CD4-positive, CD25-positive, alpha-beta regulatory T cell (primary cell): ENCODE measurements at regions not wholly inside any gene's neighbourhood (a gene's known extent, or its start where the extent isn't known, plus 50 kb on each side); places are given as distances from the start of the nearest gene placed in this dataset.

Experiments used
- ATAC-seq, 2 donors: fragments of 150-1000 bp; cut with Tn5 transposase; one replicate each; pipeline ENCODE4 v1.10.0; 2021; ENCODE audit warnings: low read depth in 2 of 2, moderate number of reproducible peaks in 2 of 2, moderate library complexity in 1 of 2
- DNase-seq, 3 donors: peaks; one replicate each; pipeline versions ENCODE4 v3.0.0 to v3.0.0-alpha.2; 2012 to 2022; ENCODE audit warnings: mixed read lengths in 1 of 3
- H3K27ac ChIP-seq: one replicate; pipeline ENCODE4 v1.7.0; 2013; ENCODE audit warnings: mild to moderate bottlenecking, low read length; ENCODE audit not compliant: insufficient read depth, poor library complexity, severe bottlenecking
- H3K27me3 ChIP-seq: one replicate; pipeline ENCODE4 v1.7.0; 2013; ENCODE audit warnings: low read length; ENCODE audit not compliant: control insufficient read depth, insufficient read depth
- H3K36me3 ChIP-seq: one replicate; pipeline ENCODE4 v1.7.0; 2013; ENCODE audit warnings: mild to moderate bottlenecking, low read length, moderate library complexity; ENCODE audit not compliant: control insufficient read depth, insufficient read depth
- H3K4me1 ChIP-seq: 2 replicates; pipeline ENCODE4 v1.7.0; 2013; ENCODE audit warnings: mild to moderate bottlenecking, low read length; ENCODE audit not compliant: insufficient read depth, control insufficient read depth, poor library complexity, severe bottlenecking
- H3K4me3 ChIP-seq: one replicate; pipeline ENCODE4 v1.7.0; 2013; ENCODE audit warnings: low read depth, mild to moderate bottlenecking, low read length, moderate library complexity
- H3K9me3 ChIP-seq, 2 experiments: 1 replicate in 1 of 2; 2 replicates in 1 of 2; pipeline ENCODE4 v1.7.0; 2013; ENCODE audit warnings: low read length in 2 of 2, mild to moderate bottlenecking in 1 of 2, moderate library complexity in 1 of 2; ENCODE audit not compliant: control insufficient read depth in 2 of 2
- H3K27ac Mint-ChIP-seq, 3 donors: one replicate each; pipeline ENCODE4 v1.8.0; 2020 to 2022; ENCODE audit warnings: mild to moderate bottlenecking in 3 of 3, mixed read lengths in 3 of 3, moderate library complexity in 2 of 3
- H3K27me3 Mint-ChIP-seq: one replicate; pipeline ENCODE4 v1.8.0; 2022; ENCODE audit warnings: mild to moderate bottlenecking, mixed read lengths
- H3K36me3 Mint-ChIP-seq: one replicate; pipeline ENCODE4 v1.8.0; 2020; ENCODE audit warnings: mixed read lengths
- H3K4me1 Mint-ChIP-seq, 4 donors: one replicate each; pipeline ENCODE4 v1.8.0; 2020 to 2022; ENCODE audit warnings: mixed read lengths in 4 of 4, mild to moderate bottlenecking in 1 of 4
- H3K4me3 Mint-ChIP-seq, 4 donors: one replicate each; pipeline ENCODE4 v1.8.0; 2020 to 2022; ENCODE audit warnings: mild to moderate bottlenecking in 4 of 4, mixed read lengths in 4 of 4, moderate library complexity in 3 of 4
- H3K9me3 Mint-ChIP-seq, 7 donors: one replicate each; pipeline ENCODE4 v1.8.0; 2020 to 2022; ENCODE audit warnings: mixed read lengths in 7 of 7, mild to moderate bottlenecking in 3 of 7, moderate library complexity in 2 of 7

GRCh38 chr5:175113947-175114346, 330.0 kb downstream of the DRD1 start:
- Mint-ChIP-seq H3K27ac (no peak overlapping the region), H3K4me1 (no peaks in the 10 kb centered on the region), H3K36me3 (no peaks in the 10 kb centered on the region), H3K27me3 (peaks cover 3% of the 10 kb centered on the region), H3K9me3 (peaks cover 0 to 10% (median under 1%) of the 10 kb centered on the region in 7 donors), H3K4me3 (no peak overlapping the region)
- ATAC-seq (no peak), DNase-seq (no peak)
- H3K27me3 ChIP-seq = no peaks in the 10 kb centered on the region
- peaks cover 0 to 5% of the 10 kb centered on the region in 2 experiments for H3K9me3 ChIP-seq
- no peak overlapping the region for H3K4me3 ChIP-seq
- no peak overlapping the region for H3K27ac ChIP-seq
- no peaks in the 10 kb centered on the region for H3K36me3 ChIP-seq
- H3K4me1 ChIP-seq = no peaks in the 10 kb centered on the region

- H3K27ac Mint-ChIP-seq = no peak overlapping the region
- Histone ChIP-seq H3K4me1 (no peaks in the 10 kb centered on the region), H3K4me3 (no peak overlapping the region), H3K9me3 (peaks cover 0 to 5% of the 10 kb centered on the region in 2 experiments), H3K27ac (no peak overlapping the region), H3K36me3 (no peaks in the 10 kb centered on the region), H3K27me3 (no peaks in the 10 kb centered on the region)
- no peaks in the 10 kb centered on the region for H3K36me3 Mint-ChIP-seq
- DNase-seq = no peak
- no peak overlapping the region for H3K4me3 Mint-ChIP-seq
- peaks cover 7% of the 10 kb centered on the region for H3K27me3 Mint-ChIP-seq
- ATAC-seq = no peak
- peaks cover 0 to 14% (median 0%) of the 10 kb centered on the region in 7 donors for H3K9me3 Mint-ChIP-seq
- H3K4me1 Mint-ChIP-seq = no peaks in the 10 kb centered on the region
Measured at GRCh38 chr5:175109058-175109755, 334.8 kb downstream of the DRD1 start.

- no peak overlapping the region for H3K27ac Mint-ChIP-seq
- H3K27me3 Mint-ChIP-seq = peaks cover 7% of the 10 kb centered on the region
- no peaks in the 10 kb centered on the region for H3K27me3 ChIP-seq
- ATAC-seq (no peak), DNase-seq (no peak)
- H3K9me3 Mint-ChIP-seq = peaks cover 0 to 14% (median 0%) of the 10 kb centered on the region in 7 donors
- no peak overlapping the region for H3K4me3 Mint-ChIP-seq
- peaks cover 0 to 5% of the 10 kb centered on the region in 2 experiments for H3K9me3 ChIP-seq
- H3K4me3 ChIP-seq = no peak overlapping the region
- H3K4me1 Mint-ChIP-seq = no peaks in the 10 kb centered on the region
- no peaks in the 10 kb centered on the region for H3K36me3 ChIP-seq
- no peaks in the 10 kb centered on the region for H3K4me1 ChIP-seq
- no peak overlapping the region for H3K27ac ChIP-seq
- no peaks in the 10 kb centered on the region for H3K36me3 Mint-ChIP-seq
Measured at GRCh38 chr5:175107865-175108264, 336.1 kb downstream of the DRD1 start.

GRCh38 chr5:175107028-175107588, 336.9 kb downstream of the DRD1 start:
- DNase-seq = no peak
- Histone ChIP-seq H3K9me3 (peaks cover 0 to 5% of the 10 kb centered on the region in 2 experiments), H3K27me3 (peaks cover 2% of the 10 kb centered on the region), H3K4me3 (no peak overlapping the region), H3K27ac (no peak overlapping the region), H3K4me1 (no peaks in the 10 kb centered on the region), H3K36me3 (no peaks in the 10 kb centered on the region)
- no peak overlapping the region for H3K27ac Mint-ChIP-seq
- H3K9me3 Mint-ChIP-seq = peaks cover 0 to 14% (median 2%) of the 10 kb centered on the region in 7 donors
- no peaks in the 10 kb centered on the region for H3K4me1 Mint-ChIP-seq
- no peak overlapping the region for H3K4me3 Mint-ChIP-seq
- ATAC-seq = no peak
- no peaks in the 10 kb centered on the region for H3K36me3 Mint-ChIP-seq
- H3K27me3 Mint-ChIP-seq = peaks cover 7% of the 10 kb centered on the region

- no peaks in the 10 kb centered on the region for H3K4me1 ChIP-seq
- ATAC-seq = no peak
- peaks cover 2% of the 10 kb centered on the region for H3K27me3 ChIP-seq
- Mint-ChIP-seq H3K27ac (no peak overlapping the region), H3K9me3 (peaks cover 0 to 12% (median 1%) of the 10 kb centered on the region in 7 donors), H3K4me3 (no peak overlapping the region), H3K27me3 (peaks cover 7% of the 10 kb centered on the region), H3K4me1 (no peaks in the 10 kb centered on the region), H3K36me3 (no peaks in the 10 kb centered on the region)
- no peaks in the 10 kb centered on the region for H3K36me3 ChIP-seq
- no peak for DNase-seq
- H3K4me3 ChIP-seq = no peak overlapping the region
- H3K9me3 ChIP-seq = peaks cover 0 to 4% of the 10 kb centered on the region in 2 experiments
- H3K27ac ChIP-seq = no peak overlapping the region
Measured at GRCh38 chr5:175104677-175105076, 339.3 kb downstream of the DRD1 start.

GRCh38 chr5:175103746-175104145, 340.2 kb downstream of the DRD1 start:
- H3K9me3 ChIP-seq = no peaks in the 10 kb centered on the region
- no peaks in the 10 kb centered on the region for H3K4me1 ChIP-seq
- no peak overlapping the region for H3K4me3 ChIP-seq
- Mint-ChIP-seq H3K4me1 (no peaks in the 10 kb centered on the region), H3K27ac (no peak overlapping the region), H3K9me3 (peaks cover 0 to 7% (median 0%) of the 10 kb centered on the region in 7 donors), H3K27me3 (peaks cover 2% of the 10 kb centered on the region), H3K4me3 (no peak overlapping the region), H3K36me3 (no peaks in the 10 kb centered on the region)
- no peaks in the 10 kb centered on the region for H3K36me3 ChIP-seq
- DNase-seq (no peak), ATAC-seq (no peak)
- H3K27ac ChIP-seq = no peak overlapping the region
- H3K27me3 ChIP-seq = peaks cover 2% of the 10 kb centered on the region

- Mint-ChIP-seq H3K4me3 (no peak overlapping the region), H3K36me3 (no peaks in the 10 kb centered on the region), H3K9me3 (peaks cover 0 to 7% (median 0%) of the 10 kb centered on the region in 7 donors), H3K4me1 (no peaks in the 10 kb centered on the region), H3K27ac (no peak overlapping the region), H3K27me3 (no peaks in the 10 kb centered on the region)
- H3K27ac ChIP-seq = no peak overlapping the region
- no peak overlapping the region for H3K4me3 ChIP-seq
- peaks cover 2% of the 10 kb centered on the region for H3K27me3 ChIP-seq
- no peak for DNase-seq
- no peak for ATAC-seq
- H3K36me3 ChIP-seq = no peaks in the 10 kb centered on the region
- no peaks in the 10 kb centered on the region for H3K9me3 ChIP-seq
- H3K4me1 ChIP-seq = no peaks in the 10 kb centered on the region
Measured at GRCh38 chr5:175102717-175103116, 341.3 kb downstream of the DRD1 start.

- DNase-seq (no peak), ATAC-seq (no peak)
- peaks cover 0 to 7% (median 0%) of the 10 kb centered on the region in 7 donors for H3K9me3 Mint-ChIP-seq
- H3K27ac Mint-ChIP-seq = no peak overlapping the region
- H3K9me3 ChIP-seq = no peaks in the 10 kb centered on the region
- H3K27ac ChIP-seq = no peak overlapping the region
- peaks cover 2% of the 10 kb centered on the region for H3K27me3 ChIP-seq
- H3K4me1 ChIP-seq = no peaks in the 10 kb centered on the region
- H3K4me3 ChIP-seq = no peak overlapping the region
- no peaks in the 10 kb centered on the region for H3K36me3 Mint-ChIP-seq
- no peaks in the 10 kb centered on the region for H3K4me1 Mint-ChIP-seq
- no peaks in the 10 kb centered on the region for H3K27me3 Mint-ChIP-seq
- H3K36me3 ChIP-seq = no peaks in the 10 kb centered on the region
- no peak overlapping the region for H3K4me3 Mint-ChIP-seq
Measured at GRCh38 chr5:175098301-175098700, 345.7 kb downstream of the DRD1 start.
